ENCODE measurements at regions not wholly inside any gene's neighbourhood (a gene's known extent, or its start where the extent isn't known, plus 50 kb on each side); places are given as distances from the start of the nearest gene placed in this dataset.

DNA sequence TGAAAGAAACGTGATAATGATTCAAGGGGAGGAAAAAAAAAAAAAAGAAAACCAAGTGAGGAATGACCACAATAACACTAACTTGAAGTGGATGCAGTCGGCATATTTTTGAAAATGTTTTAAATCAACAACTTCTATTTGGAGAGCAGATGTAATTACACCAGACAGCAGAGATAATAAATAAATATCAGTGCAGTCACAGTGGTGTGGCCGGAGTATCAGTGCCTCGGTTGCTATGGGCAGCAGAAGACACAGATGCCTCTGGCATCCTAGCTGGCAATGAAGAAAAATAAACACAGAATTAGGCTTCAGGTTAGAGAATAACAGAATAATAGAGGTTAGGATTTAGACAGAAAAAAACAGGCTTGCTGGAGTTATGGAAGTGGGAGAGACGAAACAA, 888.3 kb downstream of the LTN1 start:
- no peak for TF ChIP-seq POLR2A (IDR thresholded peaks at IDR 0.05)
- TF ChIP-seq, protein P1, sequence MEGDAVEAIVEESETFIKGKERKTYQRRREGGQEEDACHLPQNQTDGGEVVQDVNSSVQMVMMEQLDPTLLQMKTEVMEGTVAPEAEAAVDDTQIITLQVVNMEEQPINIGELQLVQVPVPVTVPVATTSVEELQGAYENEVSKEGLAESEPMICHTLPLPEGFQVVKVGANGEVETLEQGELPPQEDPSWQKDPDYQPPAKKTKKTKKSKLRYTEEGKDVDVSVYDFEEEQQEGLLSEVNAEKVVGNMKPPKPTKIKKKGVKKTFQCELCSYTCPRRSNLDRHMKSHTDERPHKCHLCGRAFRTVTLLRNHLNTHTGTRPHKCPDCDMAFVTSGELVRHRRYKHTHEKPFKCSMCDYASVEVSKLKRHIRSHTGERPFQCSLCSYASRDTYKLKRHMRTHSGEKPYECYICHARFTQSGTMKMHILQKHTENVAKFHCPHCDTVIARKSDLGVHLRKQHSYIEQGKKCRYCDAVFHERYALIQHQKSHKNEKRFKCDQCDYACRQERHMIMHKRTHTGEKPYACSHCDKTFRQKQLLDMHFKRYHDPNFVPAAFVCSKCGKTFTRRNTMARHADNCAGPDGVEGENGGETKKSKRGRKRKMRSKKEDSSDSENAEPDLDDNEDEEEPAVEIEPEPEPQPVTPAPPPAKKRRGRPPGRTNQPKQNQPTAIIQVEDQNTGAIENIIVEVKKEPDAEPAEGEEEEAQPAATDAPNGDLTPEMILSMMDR (IDR thresholded peaks at IDR 0.05), result no peak
- TF ChIP-seq POLR2AphosphoS5 (IDR thresholded peaks at IDR 0.05), result no peak

All from transverse colon (tissue), 4 donors.